ENCODE measurements at regions not wholly inside any gene's neighbourhood (a gene's known extent, or its start where the extent isn't known, plus 50 kb on each side); places are given as distances from the start of the nearest gene placed in this dataset.

DNA sequence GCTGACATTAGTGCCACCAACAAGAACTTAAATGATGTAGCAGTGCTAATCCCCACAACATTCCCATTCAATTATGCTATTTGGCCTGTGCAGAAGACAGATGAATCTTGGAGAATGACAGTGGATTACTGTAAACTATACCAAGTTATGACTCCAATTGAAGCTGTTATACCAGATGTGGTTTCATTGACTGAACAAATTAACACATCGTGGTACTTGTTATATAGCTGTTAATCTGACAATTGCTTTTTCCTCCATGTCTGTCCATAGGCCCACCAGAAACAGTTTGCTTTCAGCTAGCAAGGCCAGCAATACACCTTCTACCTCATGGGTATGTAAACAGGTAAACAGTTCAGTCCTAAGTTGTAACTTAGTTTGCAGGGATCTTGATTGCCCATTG is 101.1 kb downstream of the S1PR1 start:
- no peaks in the 10 kb centered on the region for H3F3A ChIP-seq (ENCODE audit: insufficient read depth, low read length)
- H2AFZ ChIP-seq (ENCODE audit: low read length): no peak overlapping the region
- H3K27me3 ChIP-seq (ENCODE audit: insufficient read depth, low read length): 0 out of 2 replicates have a peak, but pooled peaks cover 4% of the 10 kb centered on the region
- H4K20me1 ChIP-seq (ENCODE audit: insufficient read depth, low read length): no peaks in the 10 kb centered on the region
- H3K9me3 ChIP-seq (ENCODE audit: low read length): no peaks in the 10 kb centered on the region
- no peak overlapping the region for H3K4me3 ChIP-seq (ENCODE audit: low read depth, low read length, poor library complexity, severe bottlenecking)
- no peaks in the 10 kb centered on the region for H3K79me2 ChIP-seq (ENCODE audit: insufficient read depth, low read length)
- H3K4me2 ChIP-seq (ENCODE audit: low read length): no peak overlapping the region
- no peak overlapping the region for H3K9ac ChIP-seq (ENCODE audit: low read length)
- H3K36me3 ChIP-seq (ENCODE audit: insufficient read depth, low read length): no peaks in the 10 kb centered on the region
- TF ChIP-seq, protein P1, sequence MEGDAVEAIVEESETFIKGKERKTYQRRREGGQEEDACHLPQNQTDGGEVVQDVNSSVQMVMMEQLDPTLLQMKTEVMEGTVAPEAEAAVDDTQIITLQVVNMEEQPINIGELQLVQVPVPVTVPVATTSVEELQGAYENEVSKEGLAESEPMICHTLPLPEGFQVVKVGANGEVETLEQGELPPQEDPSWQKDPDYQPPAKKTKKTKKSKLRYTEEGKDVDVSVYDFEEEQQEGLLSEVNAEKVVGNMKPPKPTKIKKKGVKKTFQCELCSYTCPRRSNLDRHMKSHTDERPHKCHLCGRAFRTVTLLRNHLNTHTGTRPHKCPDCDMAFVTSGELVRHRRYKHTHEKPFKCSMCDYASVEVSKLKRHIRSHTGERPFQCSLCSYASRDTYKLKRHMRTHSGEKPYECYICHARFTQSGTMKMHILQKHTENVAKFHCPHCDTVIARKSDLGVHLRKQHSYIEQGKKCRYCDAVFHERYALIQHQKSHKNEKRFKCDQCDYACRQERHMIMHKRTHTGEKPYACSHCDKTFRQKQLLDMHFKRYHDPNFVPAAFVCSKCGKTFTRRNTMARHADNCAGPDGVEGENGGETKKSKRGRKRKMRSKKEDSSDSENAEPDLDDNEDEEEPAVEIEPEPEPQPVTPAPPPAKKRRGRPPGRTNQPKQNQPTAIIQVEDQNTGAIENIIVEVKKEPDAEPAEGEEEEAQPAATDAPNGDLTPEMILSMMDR (IDR thresholded peaks at IDR 0.05; ENCODE audit: low read length): no peak
- TF ChIP-seq EZH2 (IDR thresholded peaks at IDR 0.05; ENCODE audit: borderline replicate concordance, low read length): no peak
- H3K4me1 ChIP-seq (ENCODE audit: insufficient read depth, low read length, severe bottlenecking): no peaks in the 10 kb centered on the region
- H3K27ac ChIP-seq (ENCODE audit: low read depth, low read length, poor library complexity, severe bottlenecking): no peak overlapping the region
- H3K9me2 ChIP-seq (ENCODE audit: low read depth, low read length): no peaks in the 10 kb centered on the region

- Histone ChIP-seq H3K27ac (ENCODE audit: low read depth, low read length, poor library complexity, severe bottlenecking) (no peak overlapping the region), H3K79me2 (ENCODE audit: insufficient read depth, low read length) (no peaks in the 10 kb centered on the region), H2AFZ (ENCODE audit: low read length) (no peak overlapping the region), H3K36me3 (ENCODE audit: insufficient read depth, low read length) (no peaks in the 10 kb centered on the region), H3K9me3 (ENCODE audit: low read length) (no peaks in the 10 kb centered on the region), H3K4me3 (ENCODE audit: low read depth, low read length, poor library complexity, severe bottlenecking) (no peak overlapping the region), H3K4me1 (ENCODE audit: insufficient read depth, low read length, severe bottlenecking) (no peaks in the 10 kb centered on the region), H3K27me3 (ENCODE audit: insufficient read depth, low read length) (0 out of 2 replicates have a peak, but pooled peaks cover 4% of the 10 kb centered on the region), H3F3A (ENCODE audit: insufficient read depth, low read length) (no peaks in the 10 kb centered on the region), H3K9ac (ENCODE audit: low read length) (no peak overlapping the region), H4K20me1 (ENCODE audit: insufficient read depth, low read length) (no peaks in the 10 kb centered on the region), H3K9me2 (ENCODE audit: low read depth, low read length) (no peaks in the 10 kb centered on the region), H3K4me2 (ENCODE audit: low read length) (no peak overlapping the region)
- TF ChIP-seq, protein P1 (IDR thresholded peaks at IDR 0.05; ENCODE audit: low read length): no peak
- no peak for TF ChIP-seq EZH2 (IDR thresholded peaks at IDR 0.05; ENCODE audit: borderline replicate concordance, low read length)
Measured at GRCh38 chr1:101338714-101339430, 102.1 kb downstream of the S1PR1 start.

GRCh38 chr1:101344745-101345144 is 107.9 kb downstream of the S1PR1 start:
- TF ChIP-seq, protein P1 (IDR thresholded peaks at IDR 0.05; ENCODE audit: low read length): no peak
- TF ChIP-seq EZH2 (IDR thresholded peaks at IDR 0.05; ENCODE audit: borderline replicate concordance, low read length): no peak
- Histone ChIP-seq H3F3A (ENCODE audit: insufficient read depth, low read length) (no peaks in the 10 kb centered on the region), H3K27me3 (ENCODE audit: insufficient read depth, low read length) (no peaks in the 10 kb centered on the region; the same call in 1 of the 2 replicates), H3K4me3 (ENCODE audit: low read depth, low read length, poor library complexity, severe bottlenecking) (no peak overlapping the region), H4K20me1 (ENCODE audit: insufficient read depth, low read length) (no peaks in the 10 kb centered on the region), H3K27ac (ENCODE audit: low read depth, low read length, poor library complexity, severe bottlenecking) (no peak overlapping the region), H3K9me3 (ENCODE audit: low read length) (no peaks in the 10 kb centered on the region), H2AFZ (ENCODE audit: low read length) (no peak overlapping the region), H3K79me2 (ENCODE audit: insufficient read depth, low read length) (no peaks in the 10 kb centered on the region), H3K9me2 (ENCODE audit: low read depth, low read length) (no peaks in the 10 kb centered on the region), H3K9ac (ENCODE audit: low read length) (no peak overlapping the region), H3K4me1 (ENCODE audit: insufficient read depth, low read length, severe bottlenecking) (no peaks in the 10 kb centered on the region), H3K36me3 (ENCODE audit: insufficient read depth, low read length) (no peaks in the 10 kb centered on the region), H3K4me2 (ENCODE audit: low read length) (no peak overlapping the region)
